Transverse colon (tissue), 4 donors: ENCODE measurements at regions not wholly inside any gene's neighbourhood (a gene's known extent, or its start where the extent isn't known, plus 50 kb on each side); places are given as distances from the start of the nearest gene placed in this dataset.

Source experiments
- DNase-seq: peaks from one replicate; pipeline ENCODE4 v3.0.0-alpha.2; 2019
- H3K27ac ChIP-seq, 4 donors: fragments of 200-600 bp; sonication (generic); 2 replicates each; pipeline ENCODE4 v1.5.1; 2016 to 2018; ENCODE audit warnings: inconsistent platforms in 4 of 4
- H3K27me3 ChIP-seq: fragments of 200-600 bp; sonication (generic); 2 replicates; pipeline ENCODE4 v1.5.1; 2017; ENCODE audit warnings: inconsistent platforms
- H3K36me3 ChIP-seq, 4 donors: fragments of 200-600 bp; sonication (generic); 2 replicates each; pipeline ENCODE4 v1.5.1; 2017 to 2019; ENCODE audit warnings: inconsistent platforms in 4 of 4
- H3K4me1 ChIP-seq, 4 donors: fragments of 200-600 bp; sonication (generic); 2 replicates each; pipeline ENCODE4 v1.5.1; 2017 to 2020; ENCODE audit warnings: inconsistent platforms in 4 of 4
- H3K4me3 ChIP-seq, 4 donors: fragments of 200-600 bp; sonication (generic); 1 replicate in 1 of 4; 2 replicates in 3 of 4; pipeline versions ENCODE4 v1.5.1 to v1.6.1; 2017 to 2019; ENCODE audit warnings: inconsistent platforms in 4 of 4
- H3K9me3 ChIP-seq, 2 donors: fragments of 200-600 bp; sonication (generic); 2 replicates each; pipeline ENCODE4 v1.5.1; 2017 to 2019; ENCODE audit warnings: inconsistent platforms in 2 of 2
- CTCF ChIP-seq, 5 experiments: fragments of 200-600 bp in 3 of 5; fragments of 450-650 bp in 2 of 5; sonication (generic) in 3 of 5; IDR thresholded peaks; 1 replicate in 2 of 5; 2 replicates in 3 of 5; pipeline ENCODE4 v1.5.1; 2016 to 2017; ENCODE audit warnings: antibody characterized with exemption in 5 of 5, inconsistent platforms in 3 of 5, mild to moderate bottlenecking in 2 of 5, moderate library complexity in 1 of 5
- EP300 ChIP-seq: sonication (generic); formaldehyde crosslinking; IDR thresholded peaks from one replicate; pipeline ENCODE4 v1.6.1; 2017; ENCODE audit warnings: antibody characterized with exemption, low read depth
- POLR2A ChIP-seq: fragments of 450-650 bp; IDR thresholded peaks from one replicate; pipeline ENCODE4 v1.6.1; 2016; ENCODE audit warnings: antibody characterized with exemption, mild to moderate bottlenecking, moderate library complexity
- POLR2AphosphoS5 ChIP-seq, 3 donors: sonication (generic); formaldehyde crosslinking; IDR thresholded peaks; one replicate each; pipeline ENCODE4 v1.6.1; 2016; ENCODE audit warnings: antibody characterized with exemption in 3 of 3
- WGBS, 2 donors: methylation state at CpG; one replicate each; pipeline ENCODE4 v1.1.5; 2018; ENCODE audit warnings: low coverage in 1 of 2; 5-methylcytosine and 5-hydroxymethylcytosine counted together
- in situ Hi-C, 4 donors: fragments of 200-750 bp; cut with MboI; loops; one replicate each; pipeline versions ENCODE4 v1.15.0 to v1.15.1; 2017; ENCODE audit warnings: low sequenced_read_pairs in 3 of 4, low pct_ligation_motif_present in 1 of 4, low pct_unique_long_range_greater_than_20kb in 1 of 4
- intact Hi-C: fragments of 100-400 bp; cut with DNase I; formaldehyde crosslinking; loops from one replicate; pipeline ENCODE4 v1.15.1; 2023; ENCODE audit warnings: low total_unique reads

GRCh38 chr4:24195991-24196736 is 306.3 kb upstream of the PPARGC1A start:
- DNase-seq: no peak
- no peaks in the 10 kb centered on the region for H3K27me3 ChIP-seq
- peaks cover 0 to 6% (median 0%) of the 10 kb centered on the region in 4 donors for H3K4me1 ChIP-seq
- TF ChIP-seq EP300: no peak
- TF ChIP-seq POLR2AphosphoS5 (IDR thresholded peaks at IDR 0.05): no peak
- no peak for TF ChIP-seq POLR2A
- TF ChIP-seq CTCF (IDR thresholded peaks at IDR 0.05): no peak
- H3K36me3 ChIP-seq: no peaks in the 10 kb centered on the region
- H3K9me3 ChIP-seq: no peaks in the 10 kb centered on the region
- WGBS, 2 donors: 67 to 73% methylated on average over 2 to 3 of the region's 3 CpGs
- H3K4me3 ChIP-seq: no peak overlapping the region
- intact Hi-C loops (no loop called here), in situ Hi-C loops (no loop called here)
- no peak overlapping the region for H3K27ac ChIP-seq

DNA sequence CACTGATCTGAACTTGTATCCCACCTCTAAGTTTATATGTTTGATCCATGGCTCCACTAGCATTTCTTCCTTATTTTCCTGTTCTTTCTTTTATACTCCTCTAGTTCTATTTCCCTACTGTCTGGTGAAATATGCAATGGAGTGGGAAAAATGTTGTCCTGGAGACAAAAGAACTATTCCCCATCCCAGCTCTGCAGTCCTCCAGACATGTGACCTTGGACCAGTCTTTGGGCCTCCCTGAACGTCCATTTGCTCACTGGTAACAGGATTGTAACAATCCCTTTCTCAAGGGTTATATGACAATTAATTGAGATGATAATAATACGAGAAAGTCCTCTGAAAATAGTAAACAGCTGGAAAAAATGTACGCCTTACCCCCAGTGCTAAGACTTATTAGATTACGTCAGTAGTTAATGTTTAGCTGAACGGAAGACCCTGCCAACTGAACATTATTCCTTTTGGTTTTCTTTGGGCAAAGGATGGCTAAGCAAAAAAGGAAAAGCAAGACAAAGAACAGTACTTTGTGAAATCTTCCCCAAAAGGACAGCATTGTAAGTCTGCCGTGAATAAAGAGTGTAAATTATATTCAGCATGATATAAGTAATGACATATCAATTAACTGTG is 302.3 kb upstream of the PPARGC1A start:
- in situ Hi-C loops: no loop called here
- intact Hi-C loops: no loop called here
- Histone ChIP-seq H3K36me3 (no peaks in the 10 kb centered on the region), H3K9me3 (no peaks in the 10 kb centered on the region), H3K4me3 (no peak overlapping the region), H3K27me3 (no peaks in the 10 kb centered on the region), H3K4me1 (no peaks in the 10 kb centered on the region), H3K27ac (no peak overlapping the region)
- DNase-seq: no peak
- WGBS, 2 donors: 75 to 77% methylated on average over 6 of the region's 6 CpGs
- no peak for TF ChIP-seq POLR2A
- no peak for TF ChIP-seq EP300
- no peak for TF ChIP-seq POLR2AphosphoS5 (IDR thresholded peaks at IDR 0.05)

- Histone ChIP-seq H3K27me3 (no peaks in the 10 kb centered on the region), H3K36me3 (no peaks in the 10 kb centered on the region), H3K4me1 (no peaks in the 10 kb centered on the region), H3K27ac (no peak overlapping the region), H3K9me3 (no peaks in the 10 kb centered on the region), H3K4me3 (no peak overlapping the region)
- intact Hi-C loops: no loop called here
- no peak for DNase-seq
- 70 to 76% methylated on average over 11 to 13 of the region's 13 CpGs for WGBS, 2 donors
- TF ChIP-seq CTCF (IDR thresholded peaks at IDR 0.05): no peak
- TF ChIP-seq EP300: no peak
- TF ChIP-seq POLR2A: no peak
- TF ChIP-seq POLR2AphosphoS5 (IDR thresholded peaks at IDR 0.05): no peak
- in situ Hi-C loops: no loop called here
Measured at GRCh38 chr4:24190761-24191695, 301.2 kb upstream of the PPARGC1A start.

- Histone ChIP-seq H3K27ac (no peak overlapping the region), H3K9me3 (no peaks in the 10 kb centered on the region), H3K36me3 (no peaks in the 10 kb centered on the region), H3K4me1 (no peaks in the 10 kb centered on the region), H3K4me3 (no peak overlapping the region), H3K27me3 (no peaks in the 10 kb centered on the region)
- no peak for DNase-seq
- no peak for TF ChIP-seq POLR2AphosphoS5 (IDR thresholded peaks at IDR 0.05)
- no peak for TF ChIP-seq POLR2A
- no peak for TF ChIP-seq EP300
- TF ChIP-seq CTCF (IDR thresholded peaks at IDR 0.05): no peak
- WGBS, 2 donors: 65 to 67% methylated on average over 1 of the region's 1 CpG
- intact Hi-C loops (no loop called here), in situ Hi-C loops (no loop called here)
Measured at GRCh38 chr4:24188459-24188858, 298.6 kb upstream of the PPARGC1A start.
